Pancreas (tissue), 10 donors: ENCODE measurements at regions not wholly inside any gene's neighbourhood (a gene's known extent, or its start where the extent isn't known, plus 50 kb on each side); places are given as distances from the start of the nearest gene placed in this dataset.
A peak's percentile ranks its signal among the peaks of the same experiment; 100 is the strongest.
"Not testable (repeated sequence)": the region's sequence is repeated elsewhere in the genome, so short reads cannot be mapped to it uniquely, and the experiment has no call there.

Experiments used
- ATAC-seq, 4 donors: fragments of 200-7000 bp; cut with Tn5 transposase; one replicate each; pipeline versions ENCODE4 v1.8.0 to v1.9.1; 2020; ENCODE audit warnings: mild to moderate bottlenecking in 4 of 4, moderate library complexity in 4 of 4
- DNase-seq, 6 donors: peaks; one replicate each; pipeline ENCODE4 v3.0.0-alpha.2; 2020
- FAIRE-seq: peaks from 2 replicates; lab custom pipeline; 2012; peaks lifted over from hg19 to GRCh38; lab: Jason Lieb, UNC
- H3K27ac ChIP-seq, 4 donors: fragments of 200-600 bp; sonication (generic); 1 replicate in 3 of 4; 2 replicates in 1 of 4; pipeline versions ENCODE4 v1.5.0 to v1.8.0; 2020
- H3K27me3 ChIP-seq, 4 donors: fragments of 200-600 bp; one replicate each; pipeline ENCODE4 v1.8.0; 2021
- H3K36me3 ChIP-seq, 3 donors: fragments of 200-600 bp; sonication (generic) in 1 of 3; one replicate each; pipeline versions ENCODE4 v1.5.0 to v1.8.0; 2020 to 2021
- H3K4me1 ChIP-seq, 3 donors: fragments of 200-600 bp; one replicate each; pipeline ENCODE4 v1.8.0; 2021
- H3K4me3 ChIP-seq, 4 donors: fragments of 200-600 bp; sonication (generic) in 2 of 4; one replicate each; pipeline versions ENCODE4 v1.5.0 to v1.8.0; 2020 to 2021
- H3K9me3 ChIP-seq, 4 donors: fragments of 200-600 bp; one replicate each; pipeline ENCODE4 v1.8.0; 2021
- WGBS, 2 donors: extraction: QIAGEN DNeasy Blood & Tissue Kit; methylation state at CpG; one replicate each; pipeline ENCODE4 v1.1.7; 2013; 5-methylcytosine and 5-hydroxymethylcytosine counted together
- intact Hi-C, 3 donors: fragments of 100-400 bp; cut with DNase I; formaldehyde crosslinking; loops; one replicate each; pipeline versions ENCODE4 v1.11.1 to v1.14.2; 2022
- TF ChIP-seq, protein P1 (sequence below), 4 donors: fragments of 200-600 bp; sonication (generic) in 3 of 4; IDR thresholded peaks; one replicate each; pipeline versions ENCODE4 v1.5.0 to v1.8.0; 2021; ENCODE audit warnings: antibody characterized with exemption in 4 of 4
- donor health status: healthy with polysubstance abuse.
- donor health status: DM: no; HTN: no; CAD: no; lungs with moderate emphysema.
- donor health status: DM: no; HTN: no; CAD: no.
- donor health status: control.
- donor health status: control.
- donor health status: Bipolar disorder and iron deficiency.
- donor health status: DM: yes; HTN: yes; CAD: no.
- donor health status: DM: no; HTN: no; CAD: no.
- donor health status: DM: no; HTN: no; CAD: no.
- donor health status: DM: yes; HTN: yes; CAD: no.

DNA sequence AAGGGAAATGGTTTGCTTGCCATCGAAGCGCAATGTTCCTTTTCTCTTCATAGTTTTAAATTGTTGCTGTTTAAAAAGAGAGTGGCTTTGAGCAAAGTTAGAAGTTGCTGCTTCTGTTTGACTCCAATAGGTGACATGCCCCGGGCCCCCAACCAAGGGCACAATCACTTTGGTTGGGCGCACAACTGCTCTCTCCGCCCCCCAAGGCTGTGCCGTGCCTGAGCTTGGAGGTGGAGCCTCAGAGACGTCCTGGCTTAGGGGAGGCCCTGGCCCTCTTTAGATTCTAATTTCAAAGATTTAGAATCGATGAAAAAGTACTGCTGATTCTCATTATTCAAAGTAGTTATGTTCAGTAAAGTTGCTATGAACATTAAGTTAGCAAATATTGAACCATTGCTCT lies 725.9 kb downstream of the COL12A1 start:
- no peak for FAIRE-seq
- intact Hi-C loops: no loop called here
- ATAC-seq: no peak
- TF ChIP-seq, protein P1, sequence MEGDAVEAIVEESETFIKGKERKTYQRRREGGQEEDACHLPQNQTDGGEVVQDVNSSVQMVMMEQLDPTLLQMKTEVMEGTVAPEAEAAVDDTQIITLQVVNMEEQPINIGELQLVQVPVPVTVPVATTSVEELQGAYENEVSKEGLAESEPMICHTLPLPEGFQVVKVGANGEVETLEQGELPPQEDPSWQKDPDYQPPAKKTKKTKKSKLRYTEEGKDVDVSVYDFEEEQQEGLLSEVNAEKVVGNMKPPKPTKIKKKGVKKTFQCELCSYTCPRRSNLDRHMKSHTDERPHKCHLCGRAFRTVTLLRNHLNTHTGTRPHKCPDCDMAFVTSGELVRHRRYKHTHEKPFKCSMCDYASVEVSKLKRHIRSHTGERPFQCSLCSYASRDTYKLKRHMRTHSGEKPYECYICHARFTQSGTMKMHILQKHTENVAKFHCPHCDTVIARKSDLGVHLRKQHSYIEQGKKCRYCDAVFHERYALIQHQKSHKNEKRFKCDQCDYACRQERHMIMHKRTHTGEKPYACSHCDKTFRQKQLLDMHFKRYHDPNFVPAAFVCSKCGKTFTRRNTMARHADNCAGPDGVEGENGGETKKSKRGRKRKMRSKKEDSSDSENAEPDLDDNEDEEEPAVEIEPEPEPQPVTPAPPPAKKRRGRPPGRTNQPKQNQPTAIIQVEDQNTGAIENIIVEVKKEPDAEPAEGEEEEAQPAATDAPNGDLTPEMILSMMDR (IDR thresholded peaks at IDR 0.05): no peak
- no peaks in the 10 kb centered on the region for H3K4me1 ChIP-seq
- H3K36me3 ChIP-seq: no peaks in the 10 kb centered on the region
- H3K27ac ChIP-seq: no peak overlapping the region
- H3K9me3 ChIP-seq: no peaks in the 10 kb centered on the region
- WGBS, 2 donors: 83 to 85% methylated on average over 8 of the region's 8 CpGs
- no peak overlapping the region for H3K4me3 ChIP-seq
- H3K27me3 ChIP-seq: no peaks in the 10 kb centered on the region
- peak in 1 of 6 donors; percentile 30 for DNase-seq

DNA sequence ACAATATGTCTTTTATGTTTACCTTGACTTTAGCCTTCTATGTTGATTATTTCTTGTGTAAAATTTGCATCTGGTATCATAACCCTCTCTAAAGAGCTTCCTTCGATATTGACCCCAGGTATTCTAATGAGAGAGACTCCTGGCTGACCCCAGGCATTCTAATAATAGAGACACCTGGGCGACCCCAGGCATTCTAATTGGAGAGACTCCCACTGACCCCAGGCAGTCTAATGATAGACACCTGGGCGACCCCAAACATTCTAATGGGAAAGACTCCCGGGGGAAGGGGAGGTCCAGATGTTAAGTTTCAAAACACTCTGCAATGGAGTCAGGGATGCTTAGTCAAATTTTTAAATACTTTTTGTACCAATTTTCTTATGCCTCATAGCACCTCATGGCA lies 726.4 kb downstream of the COL12A1 start:
- Histone ChIP-seq H3K36me3 (no peaks in the 10 kb centered on the region), H3K4me3 (no peak overlapping the region), H3K4me1 (no peaks in the 10 kb centered on the region), H3K27ac (no peak overlapping the region), H3K9me3 (no peaks in the 10 kb centered on the region), H3K27me3 (no peaks in the 10 kb centered on the region)
- DNase-seq: no peak
- TF ChIP-seq, protein P1 (IDR thresholded peaks at IDR 0.05): no peak
- 82 to 87% methylated on average over 4 of the region's 4 CpGs for WGBS, 2 donors
- no peak for ATAC-seq
- no peak for FAIRE-seq
- intact Hi-C loops: no loop called here

DNA sequence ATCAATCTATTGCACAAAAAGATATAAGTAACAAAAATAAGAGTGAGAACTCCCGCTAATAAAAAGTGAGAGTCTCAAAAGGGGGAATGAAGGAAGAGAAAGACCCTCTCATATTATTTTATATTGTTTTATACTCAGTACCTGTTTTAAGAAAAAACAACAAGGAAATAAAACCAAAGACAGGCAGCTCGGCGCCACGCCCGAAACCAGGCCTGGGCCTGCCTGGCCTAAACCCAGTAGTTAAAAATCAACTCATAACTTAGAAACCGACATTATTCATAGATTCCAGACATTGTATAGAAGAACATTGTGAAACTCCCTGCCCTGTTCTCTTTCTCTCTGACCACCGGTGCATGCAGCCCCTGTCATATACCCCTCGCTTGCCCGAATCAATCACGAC lies 731.8 kb downstream of the COL12A1 start:
- H3K4me3 ChIP-seq, H3K36me3 ChIP-seq, H3K4me1 ChIP-seq, H3K27me3 ChIP-seq, FAIRE-seq, H3K9me3 ChIP-seq, DNase-seq, intact Hi-C loops, ATAC-seq, H3K27ac ChIP-seq: not testable (repeated sequence)
- 87 to 89% methylated on average over 10 of the region's 10 CpGs for WGBS, 2 donors

DNA sequence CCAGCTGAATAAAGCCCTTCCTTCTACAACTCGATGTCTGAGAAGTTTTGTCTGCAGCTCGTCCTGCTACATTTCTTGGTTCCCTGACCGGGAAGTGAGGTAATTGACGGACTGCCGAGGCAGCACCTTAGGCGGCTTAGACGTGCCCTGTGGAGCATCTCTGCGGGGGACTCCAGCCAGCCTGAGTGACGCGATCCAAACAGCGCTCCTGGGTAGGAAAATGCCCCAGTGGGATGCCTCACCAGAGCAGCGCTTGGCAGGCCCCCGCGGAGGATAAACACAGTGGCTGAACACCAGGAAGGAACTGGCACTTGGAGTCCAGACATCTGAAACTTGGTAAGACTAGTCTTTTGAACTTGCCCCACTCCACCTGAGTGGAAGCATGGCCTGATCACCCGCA lies 737.3 kb downstream of the COL12A1 start:
- DNase-seq, H3K4me1 ChIP-seq, intact Hi-C loops, H3K36me3 ChIP-seq, ATAC-seq, FAIRE-seq, H3K4me3 ChIP-seq, H3K27me3 ChIP-seq, H3K9me3 ChIP-seq, H3K27ac ChIP-seq: not testable (repeated sequence)
- 92 to 96% methylated on average over 15 of the region's 15 CpGs for WGBS, 2 donors

DNA sequence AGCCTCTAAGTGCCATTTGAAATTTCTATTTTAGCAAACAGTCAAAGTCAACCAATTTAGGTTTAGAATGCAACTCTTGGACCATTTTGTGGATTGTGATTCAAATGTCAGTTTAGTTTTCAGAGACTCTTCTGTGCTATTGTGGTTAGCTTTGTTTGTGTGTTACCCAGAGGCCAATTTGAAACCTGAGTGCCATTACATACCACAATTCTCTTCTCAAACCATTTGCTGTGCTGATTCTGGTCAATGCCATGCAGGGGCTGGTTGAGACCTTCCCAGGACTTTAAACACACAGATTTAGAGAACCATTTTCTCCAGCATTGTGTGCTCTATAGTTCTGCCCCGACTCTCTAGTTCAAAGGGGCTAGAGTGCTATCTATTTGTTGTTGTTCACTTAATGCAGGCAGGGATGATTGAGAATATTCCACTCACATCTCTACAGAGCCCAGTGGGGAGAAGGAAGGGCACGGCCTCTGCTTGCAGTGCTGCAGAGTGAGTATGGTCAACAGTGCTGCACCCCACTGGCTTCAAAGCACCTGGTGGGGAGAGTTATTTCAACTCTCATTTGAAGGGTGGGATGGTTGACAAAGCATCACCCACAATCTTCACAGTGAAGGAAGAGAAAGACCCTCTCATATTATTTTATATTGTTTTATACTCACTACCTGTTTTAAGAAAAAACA lies 738.2 kb downstream of the COL12A1 start:
- no peak for FAIRE-seq
- intact Hi-C loops: no loop called here

DNA sequence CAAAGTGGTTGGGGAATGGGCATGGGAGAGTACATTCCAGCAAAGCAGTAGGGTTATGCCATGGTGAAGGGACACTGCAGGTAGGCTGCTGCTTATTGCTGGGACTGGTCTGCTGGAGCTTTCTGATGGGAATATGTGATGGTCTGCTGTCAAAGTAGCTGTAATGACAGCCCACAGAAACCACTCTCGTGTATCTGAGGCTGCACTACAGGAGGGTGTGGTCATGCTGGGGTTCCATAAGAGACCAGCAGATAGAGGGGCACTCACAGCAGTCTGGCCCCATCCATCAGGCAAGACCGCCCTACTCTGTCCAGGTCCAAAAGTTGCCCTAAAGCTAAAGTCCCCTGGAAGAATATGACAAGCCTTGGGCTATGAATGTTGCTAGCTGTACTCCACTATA lies 739.3 kb downstream of the COL12A1 start:
- TF ChIP-seq, protein P1 (IDR thresholded peaks at IDR 0.05): no peak
- FAIRE-seq (no peak), ATAC-seq (no peak), DNase-seq (no peak)
- WGBS, 2 donors: 67 to 79% methylated on average over 2 of the region's 2 CpGs
- Histone ChIP-seq H3K9me3 (no peaks in the 10 kb centered on the region), H3K36me3 (no peaks in the 10 kb centered on the region), H3K27me3 (no peaks in the 10 kb centered on the region), H3K27ac (no peak overlapping the region), H3K4me1 (no peaks in the 10 kb centered on the region), H3K4me3 (no peak overlapping the region)
- intact Hi-C loops: no loop called here

More for the DNA sequence above, 738.2 kb downstream of the COL12A1 start:
- ATAC-seq (no peak), DNase-seq (no peak)
- Histone ChIP-seq H3K36me3 (no peaks in the 10 kb centered on the region), H3K4me3 (no peak overlapping the region), H3K4me1 (no peaks in the 10 kb centered on the region), H3K27ac (no peak overlapping the region), H3K9me3 (no peaks in the 10 kb centered on the region), H3K27me3 (no peaks in the 10 kb centered on the region)
- TF ChIP-seq, protein P1 (IDR thresholded peaks at IDR 0.05): no peak
- WGBS, 2 donors: 67 to 95% methylated on average over 2 of the region's 2 CpGs
